Esophagus (tissue), 2 donors: ENCODE measurements at regions not wholly inside any gene's neighbourhood (a gene's known extent, or its start where the extent isn't known, plus 50 kb on each side); places are given as distances from the start of the nearest gene placed in this dataset.

Source experiments
- H3K27ac ChIP-seq, 2 donors: one replicate each; pipeline ENCODE4 v1.5.1; 2013; ENCODE audit warnings: low read depth in 2 of 2, mild to moderate bottlenecking in 2 of 2, inconsistent platforms in 1 of 2, low read length in 1 of 2, moderate library complexity in 1 of 2
- H3K27me3 ChIP-seq, 2 donors: one replicate each; pipeline ENCODE4 v1.6.1; 2013; ENCODE audit warnings: low read length in 2 of 2, control low read depth in 1 of 2, mild to moderate bottlenecking in 1 of 2; ENCODE audit not compliant: insufficient read depth in 2 of 2, control insufficient read depth in 1 of 2
- H3K36me3 ChIP-seq, 2 donors: one replicate each; pipeline ENCODE4 v1.6.1; 2013; ENCODE audit warnings: low read length in 1 of 2; ENCODE audit not compliant: control insufficient read depth in 2 of 2, insufficient read depth in 2 of 2
- H3K4me1 ChIP-seq, 2 donors: one replicate each; pipeline ENCODE4 v1.6.1; 2013; ENCODE audit warnings: low read length in 1 of 2; ENCODE audit not compliant: control insufficient read depth in 2 of 2, insufficient read depth in 2 of 2
- H3K4me3 ChIP-seq, 2 donors: one replicate each; pipeline ENCODE4 v1.5.1; 2013; ENCODE audit warnings: low read length in 2 of 2, mild to moderate bottlenecking in 2 of 2, low read depth in 1 of 2, moderate library complexity in 1 of 2
- H3K9me3 ChIP-seq, 2 donors: one replicate each; pipeline ENCODE4 v1.6.1; 2013; ENCODE audit warnings: mild to moderate bottlenecking in 2 of 2, low read depth in 1 of 2, low read length in 1 of 2, moderate library complexity in 1 of 2; ENCODE audit not compliant: control insufficient read depth in 2 of 2, insufficient read depth in 1 of 2
- WGBS, 2 donors: extraction: QIAGEN DNeasy Blood & Tissue Kit; methylation state at CpG; one replicate each; pipeline ENCODE4 v1.1.7; 2013; 5-methylcytosine and 5-hydroxymethylcytosine counted together
- donor health status: healthy with polysubstance abuse.
- donor health status: Bipolar disorder and iron deficiency.

DNA sequence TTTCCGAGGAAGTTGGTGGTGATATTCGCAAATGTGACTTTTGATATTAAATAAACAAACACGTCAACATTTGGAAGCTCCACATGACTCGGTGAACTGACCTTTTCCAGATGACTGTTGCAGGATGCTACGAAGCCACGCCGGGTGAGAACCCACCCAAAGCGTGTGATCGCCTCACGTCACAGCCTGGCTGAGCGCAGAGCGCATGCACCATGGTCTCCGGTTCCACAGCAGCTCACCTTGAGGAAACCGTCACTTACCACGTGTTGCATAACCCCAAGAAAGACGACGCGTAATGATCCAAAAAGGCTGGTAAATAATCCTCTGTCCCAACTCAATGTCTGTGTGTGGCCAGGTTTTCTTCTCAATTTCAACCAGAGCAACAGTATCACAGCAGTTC lies 64.5 kb upstream of the CTDP1 start:
- Histone ChIP-seq H3K4me1 (peaks cover 3 to 24% of the 10 kb centered on the region in 2 donors), H3K36me3 (no peaks in the 10 kb centered on the region), H3K27ac (no peak overlapping the region), H3K9me3 (peaks cover 4 to 5% of the 10 kb centered on the region in 2 donors), H3K27me3 (peaks cover 0 to 2% of the 10 kb centered on the region in 2 donors), H3K4me3 (no peak overlapping the region)
- WGBS, 2 donors: 87 to 90% methylated on average over 18 of the region's 18 CpGs

DNA sequence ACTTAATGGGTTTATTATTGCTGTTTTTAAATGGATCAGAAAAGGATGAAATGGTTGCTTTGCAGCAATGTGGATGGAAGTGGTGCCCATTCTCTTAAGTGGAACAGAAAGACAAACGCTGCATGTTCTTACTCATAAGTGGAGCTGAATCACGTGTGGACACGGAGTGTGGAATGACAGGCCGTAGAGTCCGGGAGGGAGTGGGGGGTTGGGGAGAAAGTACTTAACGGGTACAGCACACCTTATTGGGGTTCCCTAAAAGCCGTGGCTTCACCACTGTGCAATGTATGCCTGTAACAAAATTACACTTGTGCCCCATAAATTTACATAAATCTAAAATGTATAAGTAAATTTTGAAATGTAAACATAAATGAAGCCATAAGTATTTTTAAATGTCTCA lies 64.0 kb upstream of the CTDP1 start:
- no peak overlapping the region for H3K4me3 ChIP-seq
- H3K4me1 ChIP-seq: peaks cover 3 to 23% of the 10 kb centered on the region in 2 donors
- no peaks in the 10 kb centered on the region for H3K36me3 ChIP-seq
- H3K27me3 ChIP-seq: peaks cover 0 to 2% of the 10 kb centered on the region in 2 donors
- WGBS, 2 donors: 70 to 77% methylated on average over 7 of the region's 7 CpGs
- no peak overlapping the region for H3K27ac ChIP-seq
- H3K9me3 ChIP-seq: peaks cover 5 to 6% of the 10 kb centered on the region in 2 donors

DNA sequence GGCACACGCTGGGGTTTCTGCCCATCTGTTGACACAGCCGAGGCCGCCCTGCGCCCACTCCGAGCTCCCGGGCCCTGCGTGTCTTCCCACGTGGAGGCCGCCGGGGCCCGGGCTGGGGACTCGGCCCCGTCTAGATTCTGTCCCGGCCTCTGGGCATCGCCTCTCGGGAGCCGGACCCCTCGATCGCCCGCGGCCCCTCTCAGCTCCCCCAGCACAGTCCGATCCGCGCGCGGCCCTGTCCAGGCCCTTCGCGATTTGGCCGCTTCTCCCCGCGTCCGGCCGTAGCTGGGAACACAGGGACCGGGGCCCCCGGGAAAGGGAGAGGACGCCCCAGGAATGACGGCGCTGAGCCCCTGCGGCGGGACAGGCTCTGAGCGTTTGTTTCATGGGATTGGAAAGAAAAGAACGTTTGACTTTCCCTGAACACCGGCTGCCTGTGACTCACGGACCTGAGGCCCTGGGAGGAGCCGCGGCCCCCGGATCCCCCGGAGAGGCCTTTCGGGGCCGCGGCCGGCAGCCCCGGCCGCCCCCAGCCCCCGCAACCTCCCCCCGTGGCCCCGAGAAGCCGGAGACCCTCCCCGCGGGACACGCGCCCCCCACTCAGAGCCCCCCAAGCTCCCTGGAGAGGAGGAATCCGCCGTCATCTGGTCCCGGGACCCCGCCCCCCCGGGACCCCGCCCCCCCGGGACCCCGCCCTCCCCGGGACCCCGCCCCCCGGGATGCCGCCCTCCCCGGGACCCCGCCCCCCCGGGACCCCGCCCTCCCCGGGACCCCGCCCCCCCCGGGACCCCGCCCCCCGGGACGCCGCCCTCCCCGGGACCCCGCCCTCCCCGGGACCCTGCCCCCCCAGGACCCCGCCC lies 62.7 kb upstream of the CTDP1 start:
- Histone ChIP-seq H3K27ac (no peak overlapping the region), H3K9me3 (peaks cover 5 to 6% of the 10 kb centered on the region in 2 donors), H3K4me1 (peaks cover 0 to 13% of the 10 kb centered on the region in 2 donors), H3K4me3 (peak overlapping the region in 1 of 2 donors; percentile 12), H3K36me3 (no peaks in the 10 kb centered on the region), H3K27me3 (peaks cover 0 to 2% of the 10 kb centered on the region in 2 donors)
- 42% methylated on average over 51 to 76 of the region's 89 CpGs for WGBS, 2 donors

DNA sequence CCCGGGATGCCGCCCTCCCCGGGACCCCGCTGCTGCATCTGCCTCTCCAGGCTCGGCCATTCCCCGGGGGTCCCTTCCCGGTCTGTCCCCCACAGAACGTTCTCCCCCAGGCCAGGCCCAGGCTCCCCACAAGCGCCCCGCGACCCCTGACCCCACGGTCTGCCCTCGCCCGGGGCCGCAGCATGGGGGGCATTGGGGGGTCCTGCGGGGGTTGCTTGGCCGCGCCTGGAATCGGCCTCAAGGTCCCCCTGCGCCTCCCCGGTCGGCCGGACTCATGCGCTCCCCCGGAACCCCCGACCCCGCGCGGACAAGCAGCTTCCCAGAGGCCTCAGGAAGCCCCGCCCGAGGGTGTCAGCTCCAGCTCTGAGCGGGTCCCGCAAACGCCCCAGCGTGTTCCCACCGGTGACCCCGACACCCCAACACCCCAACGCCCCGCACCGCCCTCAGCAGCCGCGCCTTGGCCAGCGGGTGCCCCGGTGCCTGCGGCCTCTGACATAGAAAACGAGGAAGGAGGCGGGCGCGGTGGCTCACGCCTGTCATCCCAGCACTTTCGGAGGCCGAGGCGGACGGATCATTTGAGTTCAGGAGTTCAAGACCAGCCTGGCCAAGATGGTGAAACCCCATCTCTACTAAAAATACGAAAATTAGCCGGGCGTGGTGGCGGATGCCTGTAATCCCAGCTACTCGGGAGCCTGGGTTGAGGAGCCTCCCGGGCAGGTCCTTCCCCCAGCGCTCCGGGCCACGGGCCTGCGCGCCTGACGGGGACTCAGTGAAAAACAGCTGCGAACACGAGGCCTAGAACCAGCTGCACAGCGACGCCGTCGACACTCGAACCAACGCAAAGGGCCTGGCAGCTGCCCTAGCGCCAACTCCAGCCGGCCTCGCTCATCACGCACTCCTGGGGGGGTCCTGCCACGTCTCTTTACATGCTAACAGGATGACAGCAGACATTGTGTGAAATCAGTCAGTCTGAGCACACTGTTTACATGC lies 61.8 kb upstream of the CTDP1 start:
- no peak overlapping the region for H3K4me3 ChIP-seq
- H3K9me3 ChIP-seq: peaks cover 5 to 6% of the 10 kb centered on the region in 2 donors
- peaks cover 0 to 2% of the 10 kb centered on the region in 2 donors for H3K27me3 ChIP-seq
- no peaks in the 10 kb centered on the region for H3K36me3 ChIP-seq
- H3K4me1 ChIP-seq: peaks cover 0 to 10% of the 10 kb centered on the region in 2 donors
- H3K27ac ChIP-seq: no peak overlapping the region
- WGBS, 2 donors: 73 to 81% methylated on average over 53 to 79 of the region's 79 CpGs

DNA sequence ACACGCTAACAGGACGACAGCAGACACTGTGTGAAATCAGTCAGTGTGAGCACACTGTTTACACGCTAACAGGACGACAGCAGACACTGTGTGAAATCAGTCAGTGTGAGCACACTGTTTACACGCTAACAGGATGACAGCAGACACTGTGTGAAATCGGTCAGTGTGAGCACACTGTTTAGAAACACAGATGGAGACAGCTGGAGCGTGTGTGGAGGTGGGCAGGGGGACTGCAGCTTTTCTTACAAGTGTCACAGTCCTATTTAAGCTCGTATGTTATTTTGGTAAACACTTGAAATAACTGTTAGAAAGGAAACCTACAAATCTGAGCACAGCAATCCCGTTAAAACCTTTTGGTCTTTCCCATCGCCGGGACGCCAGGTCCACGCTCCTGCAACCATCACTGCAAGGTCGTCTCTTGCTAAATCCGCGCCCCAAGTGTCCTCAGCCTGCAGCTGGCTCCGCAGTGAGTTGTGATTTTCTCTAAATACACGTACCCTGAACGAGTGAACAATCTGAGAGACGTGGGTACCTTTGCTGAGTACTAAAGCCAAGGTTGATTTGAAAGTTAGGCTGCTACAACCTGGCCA lies 58.9 kb upstream of the CTDP1 start:
- peaks cover 0 to 2% of the 10 kb centered on the region in 2 donors for H3K27me3 ChIP-seq
- H3K4me1 ChIP-seq: peaks cover 0 to 3% of the 10 kb centered on the region in 2 donors
- H3K27ac ChIP-seq: no peak overlapping the region
- no peak overlapping the region for H3K4me3 ChIP-seq
- H3K9me3 ChIP-seq: peaks cover 5 to 6% of the 10 kb centered on the region in 2 donors
- 80 to 85% methylated on average over 20 of the region's 20 CpGs for WGBS, 2 donors
- H3K36me3 ChIP-seq: no peaks in the 10 kb centered on the region

DNA sequence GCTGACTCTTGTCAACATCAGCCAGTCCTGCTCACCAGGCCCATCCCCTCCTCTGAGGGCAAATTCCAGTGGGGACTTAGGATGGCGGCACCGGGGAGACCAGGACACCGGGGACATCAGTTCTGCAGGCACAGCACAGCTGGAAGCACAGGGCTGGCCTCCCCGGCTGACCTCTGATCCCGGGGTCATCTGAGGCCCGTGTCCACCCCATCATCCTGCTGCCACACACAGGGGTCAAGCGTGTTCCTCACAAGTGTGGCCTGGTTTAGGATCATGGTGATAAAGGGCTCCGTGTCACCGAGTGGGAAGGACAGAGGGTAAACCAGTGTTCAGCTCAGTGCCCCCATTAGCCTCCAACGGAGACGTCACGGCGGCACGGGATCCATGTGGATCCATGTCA lies 58.1 kb upstream of the CTDP1 start:
- H3K27ac ChIP-seq: no peak overlapping the region
- H3K4me3 ChIP-seq: no peak overlapping the region
- peaks cover 0 to 3% of the 10 kb centered on the region in 2 donors for H3K4me1 ChIP-seq
- WGBS, 2 donors: 92% methylated on average over 14 of the region's 14 CpGs
- peaks cover 0 to 2% of the 10 kb centered on the region in 2 donors for H3K27me3 ChIP-seq
- no peaks in the 10 kb centered on the region for H3K36me3 ChIP-seq
- H3K9me3 ChIP-seq: peaks cover 5 to 6% of the 10 kb centered on the region in 2 donors

DNA sequence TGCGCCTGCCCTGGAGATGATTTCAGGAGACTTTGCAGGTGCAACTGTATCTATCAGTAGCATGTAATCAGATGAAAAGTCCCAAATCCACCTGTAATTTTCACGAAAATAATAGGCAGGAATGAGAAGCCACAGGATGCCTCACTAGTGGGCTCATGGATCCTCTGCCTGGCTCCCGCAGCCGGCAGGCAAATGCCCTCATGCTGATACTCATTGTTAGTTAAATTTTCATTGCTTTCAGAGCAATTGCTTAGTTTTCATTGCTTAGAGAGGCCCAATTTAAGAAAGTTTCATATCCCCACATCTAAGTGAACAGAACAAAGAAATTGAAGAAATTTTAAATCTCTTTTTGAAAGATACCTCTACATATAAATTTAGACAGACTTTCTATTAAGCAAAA lies 57.6 kb upstream of the CTDP1 start:
- H3K4me3 ChIP-seq: no peak overlapping the region
- no peaks in the 10 kb centered on the region for H3K4me1 ChIP-seq
- no peak overlapping the region for H3K27ac ChIP-seq
- H3K36me3 ChIP-seq: no peaks in the 10 kb centered on the region
- 86 to 93% methylated on average over 4 of the region's 4 CpGs for WGBS, 2 donors
- H3K27me3 ChIP-seq: no peaks in the 10 kb centered on the region
- peaks cover 5 to 6% of the 10 kb centered on the region in 2 donors for H3K9me3 ChIP-seq

DNA sequence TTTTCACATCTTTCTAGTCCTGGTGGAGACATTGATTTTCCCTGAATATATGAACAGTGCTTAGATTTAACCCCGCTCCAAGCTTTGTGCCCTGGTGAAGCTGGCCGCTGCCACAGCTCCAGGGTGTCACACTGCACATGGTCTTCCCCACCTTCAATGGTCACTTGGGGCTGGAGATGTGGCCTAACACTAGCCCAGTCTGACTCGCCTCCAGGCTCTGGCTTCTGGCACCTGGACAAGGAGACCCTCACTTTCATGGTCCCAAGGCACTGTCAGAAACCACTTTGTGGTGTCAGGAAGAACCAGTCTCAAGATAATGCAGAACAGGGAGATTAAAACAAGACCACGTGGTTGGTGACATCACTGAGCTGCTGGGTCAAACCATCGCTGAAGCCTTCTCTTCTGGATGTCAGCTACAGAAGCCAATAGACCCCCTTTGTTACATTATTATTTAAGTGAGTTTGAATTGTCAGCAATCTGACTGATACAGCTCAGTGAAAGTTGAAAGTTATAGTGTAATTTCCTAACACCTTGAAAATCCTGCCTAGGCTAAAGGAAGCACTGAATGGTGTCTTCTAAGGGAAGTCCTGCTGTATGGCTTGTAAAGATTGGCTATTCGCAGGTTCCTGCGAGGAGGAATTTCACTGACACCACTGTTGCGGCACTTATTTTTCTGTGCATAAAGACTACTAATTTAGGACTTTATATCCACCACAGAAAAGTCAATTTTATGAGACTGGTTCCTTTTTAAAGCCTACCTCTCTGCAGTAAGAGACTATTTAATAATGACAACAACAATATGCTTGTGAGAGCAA lies 55.0 kb upstream of the CTDP1 start:
- H3K4me3 ChIP-seq: no peak overlapping the region
- H3K36me3 ChIP-seq: no peaks in the 10 kb centered on the region
- 70 to 82% methylated on average over 8 of the region's 8 CpGs for WGBS, 2 donors
- peaks cover 0 to 2% of the 10 kb centered on the region in 2 donors for H3K9me3 ChIP-seq
- no peak overlapping the region for H3K27ac ChIP-seq
- H3K27me3 ChIP-seq: no peaks in the 10 kb centered on the region
- H3K4me1 ChIP-seq: no peaks in the 10 kb centered on the region
